ENCODE measurements at regions not wholly inside any gene's neighbourhood (a gene's known extent, or its start where the extent isn't known, plus 50 kb on each side); places are given as distances from the start of the nearest gene placed in this dataset.

DNA sequence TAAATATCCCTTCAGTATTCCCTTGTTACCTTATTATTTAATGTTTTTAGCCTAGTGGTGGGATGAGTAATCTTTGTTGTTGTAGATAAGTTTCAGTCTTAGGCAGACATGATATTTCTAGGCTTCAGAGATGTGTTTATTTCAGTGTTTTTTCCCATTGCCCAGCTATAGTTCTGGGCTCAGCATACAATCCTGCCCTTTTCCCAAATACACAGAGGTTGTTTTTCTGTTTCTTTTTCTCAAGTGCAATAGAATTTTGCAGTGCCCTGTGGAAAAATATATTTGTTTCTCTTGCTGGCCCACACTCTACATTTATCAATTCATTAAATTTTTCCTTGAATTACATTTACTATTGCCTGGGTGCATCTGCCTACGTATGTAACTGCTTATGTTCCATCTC lies 321.8 kb downstream of the KCNJ3 start:
- H3K4me3 ChIP-seq (ENCODE audit: low read depth, low read length), result no peak overlapping the region
- no peak for DNase-seq (ENCODE audit: low read depth)
- TF ChIP-seq, protein P1, sequence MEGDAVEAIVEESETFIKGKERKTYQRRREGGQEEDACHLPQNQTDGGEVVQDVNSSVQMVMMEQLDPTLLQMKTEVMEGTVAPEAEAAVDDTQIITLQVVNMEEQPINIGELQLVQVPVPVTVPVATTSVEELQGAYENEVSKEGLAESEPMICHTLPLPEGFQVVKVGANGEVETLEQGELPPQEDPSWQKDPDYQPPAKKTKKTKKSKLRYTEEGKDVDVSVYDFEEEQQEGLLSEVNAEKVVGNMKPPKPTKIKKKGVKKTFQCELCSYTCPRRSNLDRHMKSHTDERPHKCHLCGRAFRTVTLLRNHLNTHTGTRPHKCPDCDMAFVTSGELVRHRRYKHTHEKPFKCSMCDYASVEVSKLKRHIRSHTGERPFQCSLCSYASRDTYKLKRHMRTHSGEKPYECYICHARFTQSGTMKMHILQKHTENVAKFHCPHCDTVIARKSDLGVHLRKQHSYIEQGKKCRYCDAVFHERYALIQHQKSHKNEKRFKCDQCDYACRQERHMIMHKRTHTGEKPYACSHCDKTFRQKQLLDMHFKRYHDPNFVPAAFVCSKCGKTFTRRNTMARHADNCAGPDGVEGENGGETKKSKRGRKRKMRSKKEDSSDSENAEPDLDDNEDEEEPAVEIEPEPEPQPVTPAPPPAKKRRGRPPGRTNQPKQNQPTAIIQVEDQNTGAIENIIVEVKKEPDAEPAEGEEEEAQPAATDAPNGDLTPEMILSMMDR (IDR thresholded peaks at IDR 0.05; ENCODE audit: low read depth, low read length), result no peak
- TF ChIP-seq, protein P2, sequence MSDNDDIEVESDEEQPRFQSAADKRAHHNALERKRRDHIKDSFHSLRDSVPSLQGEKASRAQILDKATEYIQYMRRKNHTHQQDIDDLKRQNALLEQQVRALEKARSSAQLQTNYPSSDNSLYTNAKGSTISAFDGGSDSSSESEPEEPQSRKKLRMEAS (IDR thresholded peaks at IDR 0.05; ENCODE audit: low read depth, low read length), result no peak
- TF ChIP-seq MYC (IDR thresholded peaks at IDR 0.05; ENCODE audit: low read depth, low read length) (no peak), POLR2A (IDR thresholded peaks at IDR 0.05; ENCODE audit: extremely low read depth, insufficient read length) (no peak)

DNA sequence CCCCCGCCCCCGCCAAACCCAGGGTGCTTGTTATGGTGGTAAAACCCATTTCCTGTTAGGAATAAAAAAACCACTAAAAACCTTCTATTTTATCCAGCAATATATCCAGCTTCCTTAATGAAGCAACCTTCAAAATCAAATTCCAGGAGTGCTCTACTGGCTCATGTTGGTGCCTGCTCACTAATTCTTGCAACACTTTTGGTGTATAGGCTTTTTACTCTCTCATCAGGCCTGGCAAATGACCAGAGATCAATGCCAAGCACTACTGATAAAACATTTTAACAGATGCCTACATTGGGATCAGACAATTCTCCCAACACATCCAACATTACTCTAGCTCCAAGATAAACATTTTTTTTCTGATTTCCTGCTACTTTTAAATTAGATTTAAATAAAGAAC lies 312.4 kb downstream of the KCNJ3 start:
- DNase-seq (ENCODE audit: low read depth), result no peak
- no peak for TF ChIP-seq MYC (IDR thresholded peaks at IDR 0.05; ENCODE audit: low read depth, low read length)
- TF ChIP-seq, protein P1 (IDR thresholded peaks at IDR 0.05; ENCODE audit: low read depth, low read length), result no peak
- no peak for TF ChIP-seq POLR2A (IDR thresholded peaks at IDR 0.05; ENCODE audit: extremely low read depth, insufficient read length)
- TF ChIP-seq, protein P2 (IDR thresholded peaks at IDR 0.05; ENCODE audit: low read depth, low read length), result no peak
- H3K4me3 ChIP-seq (ENCODE audit: low read depth, low read length), result no peak overlapping the region

DNA sequence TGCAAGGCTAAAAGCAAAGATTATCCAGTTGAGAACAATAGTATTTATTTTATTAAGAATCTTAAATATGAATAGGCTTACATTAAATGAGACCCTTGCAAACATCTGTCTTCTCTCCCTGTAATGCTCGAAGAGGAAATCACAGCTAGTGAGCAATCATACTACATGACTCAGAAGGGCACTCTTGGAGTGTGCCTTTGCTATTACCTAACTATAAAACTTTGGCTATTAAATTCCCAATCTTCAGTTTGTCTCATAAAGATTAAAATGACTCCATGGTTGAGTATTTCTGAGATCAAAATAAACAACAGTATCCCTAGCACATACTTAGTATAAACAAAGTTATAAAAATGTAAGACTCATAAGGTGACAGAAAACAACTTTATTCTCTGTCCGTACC lies 296.9 kb downstream of the KCNJ3 start:
- H3K4me3 ChIP-seq (ENCODE audit: low read depth, low read length), result no peak overlapping the region
- no peak for DNase-seq (ENCODE audit: low read depth)
- TF ChIP-seq, protein P1 (IDR thresholded peaks at IDR 0.05; ENCODE audit: low read depth, low read length), result no peak
- no peak for TF ChIP-seq POLR2A (IDR thresholded peaks at IDR 0.05; ENCODE audit: extremely low read depth, insufficient read length)
- no peak for TF ChIP-seq MYC (IDR thresholded peaks at IDR 0.05; ENCODE audit: low read depth, low read length)
- TF ChIP-seq, protein P2 (IDR thresholded peaks at IDR 0.05; ENCODE audit: low read depth, low read length), result no peak

DNA sequence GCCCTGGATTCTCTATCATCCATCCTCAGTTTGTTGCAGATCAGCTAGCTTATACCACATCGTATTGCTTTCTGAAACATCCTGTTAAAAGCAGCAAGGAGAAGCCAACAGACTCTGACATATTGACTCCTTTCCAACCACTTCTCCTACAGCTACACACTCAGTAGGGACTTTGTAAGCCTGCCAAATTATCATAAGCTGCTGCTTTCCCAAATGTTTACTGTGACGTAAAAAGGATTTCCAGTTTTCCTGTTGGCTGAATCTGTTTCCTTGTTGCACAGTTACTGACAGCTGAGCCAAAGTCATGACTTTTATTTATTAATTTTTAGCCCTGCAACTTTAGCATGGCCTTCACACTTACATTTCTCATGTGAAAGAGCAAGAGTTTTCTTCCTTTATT lies 294.3 kb downstream of the KCNJ3 start:
- TF ChIP-seq, protein P2 (IDR thresholded peaks at IDR 0.05; ENCODE audit: low read depth, low read length), result no peak
- TF ChIP-seq, protein P1 (IDR thresholded peaks at IDR 0.05; ENCODE audit: low read depth, low read length), result no peak
- no peak for TF ChIP-seq MYC (IDR thresholded peaks at IDR 0.05; ENCODE audit: low read depth, low read length)
- TF ChIP-seq POLR2A (IDR thresholded peaks at IDR 0.05; ENCODE audit: extremely low read depth, insufficient read length), result no peak
- no peak for DNase-seq (ENCODE audit: low read depth)
- no peak overlapping the region for H3K4me3 ChIP-seq (ENCODE audit: low read depth, low read length)

DNA sequence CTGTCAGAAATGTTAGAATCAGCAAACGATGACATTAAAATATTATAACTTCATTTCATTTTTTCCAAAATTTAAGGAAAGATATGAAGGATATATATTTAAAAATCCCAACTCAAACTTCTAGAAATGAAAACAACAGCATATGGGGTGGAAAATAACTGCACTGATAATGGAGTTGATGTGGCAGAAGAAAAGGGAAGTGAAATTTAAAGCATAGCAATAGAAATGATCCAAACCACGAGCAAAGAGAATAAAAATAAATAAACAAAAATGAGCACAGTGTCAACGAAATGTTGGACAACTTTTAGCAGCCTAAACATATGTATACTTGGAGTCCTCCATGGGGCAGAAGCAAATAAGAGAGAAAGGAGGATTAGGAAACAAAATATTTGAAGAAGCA lies 280.2 kb downstream of the KCNJ3 start:
- H3K4me3 ChIP-seq (ENCODE audit: low read depth, low read length), result no peak overlapping the region
- DNase-seq (ENCODE audit: low read depth), result no peak
- TF ChIP-seq, protein P2 (IDR thresholded peaks at IDR 0.05; ENCODE audit: low read depth, low read length), result no peak
- TF ChIP-seq MYC (IDR thresholded peaks at IDR 0.05; ENCODE audit: low read depth, low read length), result no peak
- TF ChIP-seq, protein P1 (IDR thresholded peaks at IDR 0.05; ENCODE audit: low read depth, low read length), result no peak
- TF ChIP-seq POLR2A (IDR thresholded peaks at IDR 0.05; ENCODE audit: extremely low read depth, insufficient read length), result no peak

DNA sequence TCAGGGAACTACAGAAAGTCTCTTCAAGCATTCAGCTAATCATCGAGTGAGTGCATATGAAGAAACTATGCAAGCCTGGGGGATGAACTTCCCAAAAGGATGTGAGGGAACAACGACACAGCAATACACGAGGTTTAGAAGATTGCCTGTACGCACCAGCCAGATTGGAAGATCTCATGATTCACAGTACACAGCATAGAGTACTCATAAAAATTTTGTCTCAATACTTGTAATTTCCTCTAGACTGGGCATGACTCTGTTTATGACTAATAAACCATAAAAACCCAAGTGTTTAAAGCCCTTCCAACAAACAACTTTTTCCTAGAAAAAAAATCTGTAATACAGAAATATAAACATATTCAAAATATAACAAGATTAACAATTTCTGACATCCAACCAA lies 279.7 kb downstream of the KCNJ3 start:
- H3K4me3 ChIP-seq (ENCODE audit: low read depth, low read length), result no peak overlapping the region
- no peak for DNase-seq (ENCODE audit: low read depth)
- TF ChIP-seq, protein P1 (IDR thresholded peaks at IDR 0.05; ENCODE audit: low read depth, low read length), result no peak
- TF ChIP-seq, protein P2 (IDR thresholded peaks at IDR 0.05; ENCODE audit: low read depth, low read length), result no peak
- no peak for TF ChIP-seq POLR2A (IDR thresholded peaks at IDR 0.05; ENCODE audit: extremely low read depth, insufficient read length)
- no peak for TF ChIP-seq MYC (IDR thresholded peaks at IDR 0.05; ENCODE audit: low read depth, low read length)

All from NB4 (cell line).